HEK293 (cell line): ENCODE measurements at regions not wholly inside any gene's neighbourhood (a gene's known extent, or its start where the extent isn't known, plus 50 kb on each side); places are given as distances from the start of the nearest gene placed in this dataset.

Experiments used
- CTCF ChIA-PET: fragments of 350-600 bp; formaldehyde crosslinking; extraction: SDS; loops from one replicate; lab custom pipeline; 2021; ENCODE audit warnings: antibody characterized with exemption; lab: Yijun Ruan, JAX
- POLR2A ChIA-PET: fragments of 300-600 bp; formaldehyde crosslinking; extraction: SDS; loops from one replicate; lab custom pipeline; 2020; ENCODE audit warnings: antibody characterized with exemption, inconsistent platforms; lab: Yijun Ruan, JAX
- H3K27ac ChIP-seq: fragments of 200-500 bp; sonication (Bioruptor generic); 2 replicates; pipeline ENCODE4 v1.5.1; 2014; ENCODE audit warnings: low read depth, low read length, control low read depth, inconsistent platforms; ENCODE audit errors: extremely low read depth
- H3K36me3 ChIP-seq, 2 experiments: fragments of 200-500 bp in 1 of 2; sonication (Bioruptor generic) in 1 of 2; 1 replicate in 1 of 2; 2 replicates in 1 of 2; pipeline ENCODE4 v1.5.1; 2014 to 2017; ENCODE audit warnings: inconsistent platforms in 2 of 2, low read length in 2 of 2; ENCODE audit not compliant: control insufficient read depth in 2 of 2, insufficient read depth in 1 of 2
- H3K4me1 ChIP-seq: fragments of 200-500 bp; sonication (Bioruptor generic); 2 replicates; pipeline ENCODE4 v1.5.1; 2014; ENCODE audit warnings: mild to moderate bottlenecking, low read length, inconsistent platforms; ENCODE audit not compliant: control insufficient read depth, insufficient read depth
- H3K4me3 ChIP-seq: 2 replicates; pipeline ENCODE4 v1.5.1; 2011; ENCODE audit warnings: low read depth, mild to moderate bottlenecking, control low read depth, low read length, moderate library complexity
- H3K9me3 ChIP-seq: fragments of 200-500 bp; sonication (Bioruptor generic); 2 replicates; pipeline ENCODE4 v1.5.1; 2014; ENCODE audit warnings: low read depth, low read length, inconsistent platforms; ENCODE audit not compliant: control insufficient read depth, insufficient read depth
- GLIS1 ChIP-seq: fragments of 450-650 bp; formaldehyde crosslinking; IDR thresholded peaks from 2 replicates; pipeline ENCODE4 v1.5.1; 2016; ENCODE audit warnings: missing biosample characterization, missing genetic modification characterization
- OSR2 ChIP-seq: fragments of 450-650 bp; formaldehyde crosslinking; IDR thresholded peaks from 2 replicates; pipeline ENCODE4 v1.5.1; 2016; ENCODE audit warnings: missing biosample characterization, missing genetic modification characterization
- PATZ1 ChIP-seq: fragments of 450-650 bp; formaldehyde crosslinking; IDR thresholded peaks from 2 replicates; pipeline ENCODE4 v1.5.1; 2016; ENCODE audit warnings: missing biosample characterization, missing genetic modification characterization
- PRDM6 ChIP-seq: fragments of 450-650 bp; formaldehyde crosslinking; IDR thresholded peaks from 2 replicates; pipeline ENCODE4 v1.5.1; 2017; ENCODE audit warnings: missing biosample characterization, missing genetic modification characterization
- ZNF114 ChIP-seq: fragments of 450-650 bp; formaldehyde crosslinking; IDR thresholded peaks from 2 replicates; pipeline ENCODE4 v1.5.0; 2017; ENCODE audit warnings: missing biosample characterization, missing genetic modification characterization
- ZNF2 ChIP-seq: fragments of 450-650 bp; formaldehyde crosslinking; IDR thresholded peaks from 2 replicates; pipeline ENCODE4 v1.5.1; 2016; ENCODE audit warnings: missing biosample characterization, missing genetic modification characterization
- ZNF24 ChIP-seq: fragments of 450-650 bp; formaldehyde crosslinking; IDR thresholded peaks from 2 replicates; pipeline ENCODE4 v1.5.1; 2016; ENCODE audit warnings: missing biosample characterization, missing genetic modification characterization
- ZNF354C ChIP-seq: fragments of 450-650 bp; formaldehyde crosslinking; IDR thresholded peaks from 2 replicates; pipeline ENCODE4 v1.5.1; 2016; ENCODE audit warnings: missing biosample characterization, missing genetic modification characterization, low read depth, borderline replicate concordance
- ZNF530 ChIP-seq: fragments of 450-650 bp; formaldehyde crosslinking; IDR thresholded peaks from 2 replicates; pipeline ENCODE4 v1.5.1; 2016; ENCODE audit warnings: low read depth, missing biosample characterization, missing genetic modification characterization
- ZNF837 ChIP-seq: fragments of 450-650 bp; formaldehyde crosslinking; IDR thresholded peaks from 2 replicates; pipeline ENCODE4 v1.5.1; 2016; ENCODE audit warnings: missing biosample characterization, missing genetic modification characterization
- ZSCAN4 ChIP-seq: fragments of 450-650 bp; formaldehyde crosslinking; IDR thresholded peaks from 2 replicates; pipeline ENCODE4 v1.5.1; 2017; ENCODE audit warnings: missing biosample characterization, missing genetic modification characterization
- TF ChIP-seq, protein P1 (sequence below): fragments of 450-650 bp; formaldehyde crosslinking; IDR thresholded peaks from 2 replicates; pipeline ENCODE4 v1.5.1; 2016; ENCODE audit warnings: missing biosample characterization, missing genetic modification characterization
- TF ChIP-seq, protein P2 (sequence below): fragments of 450-650 bp; formaldehyde crosslinking; IDR thresholded peaks from 2 replicates; pipeline ENCODE4 v1.5.1; 2016; ENCODE audit warnings: missing biosample characterization, missing genetic modification characterization

- Histone ChIP-seq H3K27ac (no peak overlapping the region), H3K36me3 (no peaks in the 10 kb centered on the region), H3K9me3 (no peaks in the 10 kb centered on the region)
- CTCF ChIA-PET, result interaction anchor here (0.9 to 1.5 kb wide), 2 partner anchors 191 to 210 kb away, joined by 3 to 4 read pairs; no protein-coding TSS in a partner anchor
- TF ChIP-seq ZNF530 (tag by site-specific recombination), result no peak
- TF ChIP-seq, protein P1, sequence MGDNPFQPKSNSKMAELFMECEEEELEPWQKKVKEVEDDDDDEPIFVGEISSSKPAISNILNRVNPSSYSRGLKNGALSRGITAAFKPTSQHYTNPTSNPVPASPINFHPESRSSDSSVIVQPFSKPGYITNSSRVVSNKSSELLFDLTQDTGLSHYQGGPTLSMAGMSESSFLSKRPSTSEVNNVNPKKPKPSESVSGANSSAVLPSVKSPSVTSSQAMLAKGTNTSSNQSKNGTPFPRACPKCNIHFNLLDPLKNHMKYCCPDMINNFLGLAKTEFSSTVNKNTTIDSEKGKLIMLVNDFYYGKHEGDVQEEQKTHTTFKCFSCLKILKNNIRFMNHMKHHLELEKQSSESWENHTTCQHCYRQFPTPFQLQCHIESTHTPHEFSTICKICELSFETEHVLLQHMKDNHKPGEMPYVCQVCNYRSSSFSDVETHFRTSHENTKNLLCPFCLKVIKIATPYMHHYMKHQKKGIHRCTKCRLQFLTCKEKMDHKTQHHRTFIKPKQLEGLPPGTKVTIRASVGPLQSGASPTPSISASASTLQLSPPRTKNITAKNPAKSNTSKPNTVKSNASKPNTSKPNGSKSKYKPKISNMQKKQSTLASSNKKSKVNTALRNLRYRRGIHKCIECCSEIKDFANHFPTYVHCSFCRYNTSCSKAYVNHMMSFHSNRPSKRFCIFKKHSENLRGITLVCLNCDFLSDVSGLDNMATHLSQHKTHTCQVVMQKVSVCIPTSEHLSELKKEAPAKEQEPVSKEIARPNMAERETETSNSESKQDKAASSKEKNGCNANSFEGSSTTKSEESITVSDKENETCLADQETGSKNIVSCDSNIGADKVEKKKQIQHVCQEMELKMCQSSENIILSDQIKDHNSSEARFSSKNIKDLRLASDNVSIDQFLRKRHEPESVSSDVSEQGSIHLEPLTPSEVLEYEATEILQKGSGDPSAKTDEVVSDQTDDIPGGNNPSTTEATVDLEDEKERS, result no peak
- TF ChIP-seq, all 188 proteins: peak for 0
- Histone ChIP-seq H3K4me3 (no peak overlapping the region), H3K4me1 (no peaks in the 10 kb centered on the region)
- POLR2A ChIA-PET, result no interaction called here
Observed at GRCh38 chr9:18023332-18023731, 444.5 kb downstream of the SH3GL2 start.

DNA sequence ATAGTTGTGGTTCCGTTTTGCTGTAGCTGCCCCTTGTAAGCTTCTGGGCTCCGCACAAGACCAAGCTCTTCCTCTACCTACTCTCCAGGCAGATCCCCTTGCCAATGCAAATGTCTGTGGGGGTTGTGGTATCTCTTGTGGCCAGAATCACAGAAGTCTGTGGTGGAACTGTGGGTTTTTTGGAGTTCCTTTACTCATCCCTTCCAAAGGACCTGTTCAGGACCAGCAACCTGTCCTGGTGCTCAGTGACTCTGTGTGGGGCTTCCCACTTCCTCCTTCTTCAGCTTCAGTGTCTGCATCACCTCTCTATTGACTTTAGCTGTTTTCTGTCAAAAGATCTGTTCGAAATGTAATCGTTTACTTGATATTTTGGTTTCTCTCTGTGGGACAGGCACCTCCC is 441.3 kb upstream of the ADAMTSL1 start:
- ChIA-PET CTCF (no interaction called here), POLR2A (no interaction called here)
- Histone ChIP-seq H3K4me1 (no peaks in the 10 kb centered on the region), H3K4me3 (no peak overlapping the region), H3K27ac (no peak overlapping the region), H3K36me3 (no peaks in the 10 kb centered on the region), H3K9me3 (no peaks in the 10 kb centered on the region)
- TF ChIP-seq OSR2 (tag by site-specific recombination) (no peak), PRDM6 (tag by site-specific recombination) (no peak), ZNF2 (tag by site-specific recombination) (no peak), ZNF837 (tag by site-specific recombination) (no peak), PATZ1 (tag by site-specific recombination) (no peak), ZSCAN4 (tag by site-specific recombination) (no peak), GLIS1 (no peak), ZNF24 (tag by site-specific recombination) (no peak), ZNF354C (tag by site-specific recombination) (no peak), ZNF114 (tag by site-specific recombination) (no peak)
- TF ChIP-seq, protein P2, sequence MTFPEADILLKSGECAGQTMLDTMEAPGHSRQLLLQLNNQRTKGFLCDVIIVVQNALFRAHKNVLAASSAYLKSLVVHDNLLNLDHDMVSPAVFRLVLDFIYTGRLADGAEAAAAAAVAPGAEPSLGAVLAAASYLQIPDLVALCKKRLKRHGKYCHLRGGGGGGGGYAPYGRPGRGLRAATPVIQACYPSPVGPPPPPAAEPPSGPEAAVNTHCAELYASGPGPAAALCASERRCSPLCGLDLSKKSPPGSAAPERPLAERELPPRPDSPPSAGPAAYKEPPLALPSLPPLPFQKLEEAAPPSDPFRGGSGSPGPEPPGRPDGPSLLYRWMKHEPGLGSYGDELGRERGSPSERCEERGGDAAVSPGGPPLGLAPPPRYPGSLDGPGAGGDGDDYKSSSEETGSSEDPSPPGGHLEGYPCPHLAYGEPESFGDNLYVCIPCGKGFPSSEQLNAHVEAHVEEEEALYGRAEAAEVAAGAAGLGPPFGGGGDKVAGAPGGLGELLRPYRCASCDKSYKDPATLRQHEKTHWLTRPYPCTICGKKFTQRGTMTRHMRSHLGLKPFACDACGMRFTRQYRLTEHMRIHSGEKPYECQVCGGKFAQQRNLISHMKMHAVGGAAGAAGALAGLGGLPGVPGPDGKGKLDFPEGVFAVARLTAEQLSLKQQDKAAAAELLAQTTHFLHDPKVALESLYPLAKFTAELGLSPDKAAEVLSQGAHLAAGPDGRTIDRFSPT (tag by site-specific recombination), result no peak
